IPS DF 6.9 (cell line): ENCODE measurements at regions not wholly inside any gene's neighbourhood (a gene's known extent, or its start where the extent isn't known, plus 50 kb on each side); places are given as distances from the start of the nearest gene placed in this dataset.

ENCODE experiments used
- DNase-seq: peaks from one replicate; pipeline ENCODE4 v3.0.0-alpha.2; 2013; ENCODE audit warnings: low read depth, low spot score
- H3K27ac ChIP-seq: one replicate; pipeline ENCODE4 v1.5.1; 2013; ENCODE audit warnings: low read length, control low read depth
- H3K27me3 ChIP-seq: 2 replicates; pipeline ENCODE4 v1.6.1; 2013; ENCODE audit warnings: mild to moderate bottlenecking, low read length; ENCODE audit not compliant: control insufficient read depth, insufficient read depth
- H3K36me3 ChIP-seq: 2 replicates; pipeline ENCODE4 v1.6.1; 2013; ENCODE audit warnings: low read length; ENCODE audit not compliant: control insufficient read depth, insufficient read depth
- H3K4me1 ChIP-seq: 2 replicates; pipeline ENCODE4 v1.6.1; 2013; ENCODE audit warnings: low read length; ENCODE audit not compliant: control insufficient read depth, insufficient read depth
- H3K4me3 ChIP-seq: 2 replicates; pipeline ENCODE4 v1.5.1; 2013; ENCODE audit warnings: mild to moderate bottlenecking, low read length
- H3K9me3 ChIP-seq: 2 replicates; pipeline ENCODE4 v1.6.1; 2013; ENCODE audit warnings: low read length, inconsistent platforms; ENCODE audit not compliant: control insufficient read depth, insufficient read depth
- WGBS: extraction: QIAGEN DNeasy Blood & Tissue Kit; methylation state at CpG from one replicate; pipeline ENCODE4 v1.1.7; 2013; ENCODE audit warnings: mixed read lengths, missing lambda C conversion rate; ENCODE audit not compliant: insufficient read length, insufficient coverage; 5-methylcytosine and 5-hydroxymethylcytosine counted together

- WGBS = no CpG with 5 or more reads among the region's 10 CpGs
- Histone ChIP-seq H3K9me3 (peaks cover 38% of the 10 kb centered on the region), H3K4me3 (no peak overlapping the region), H3K27me3 (no peaks in the 10 kb centered on the region; the same call in 1 of the 2 replicates), H3K4me1 (no peaks in the 10 kb centered on the region), H3K27ac (no peak overlapping the region), H3K36me3 (no peaks in the 10 kb centered on the region; the same call in 1 of the 2 replicates)
- DNase-seq = no peak
Observed at GRCh38 chr22:48275412-48275811, 1513.0 kb downstream of the TBC1D22A start.

- H3K27me3 ChIP-seq = no peaks in the 10 kb centered on the region; the same call in 1 of the 2 replicates
- DNase-seq = no peak
- peaks cover 39% of the 10 kb centered on the region for H3K9me3 ChIP-seq
- no peak overlapping the region for H3K27ac ChIP-seq
- no peak overlapping the region for H3K4me3 ChIP-seq
- WGBS = no CpG with 5 or more reads among the region's 6 CpGs
- H3K36me3 ChIP-seq = no peaks in the 10 kb centered on the region; the same call in 1 of the 2 replicates
- H3K4me1 ChIP-seq = no peaks in the 10 kb centered on the region; the same call in 1 of the 2 replicates
Observed at GRCh38 chr22:48270731-48271130, 1508.3 kb downstream of the TBC1D22A start.

- peaks cover 31% of the 10 kb centered on the region for H3K9me3 ChIP-seq
- over 99% methylated on average over 4 of the region's 24 CpGs for WGBS
- DNase-seq = no peak
- no peaks in the 10 kb centered on the region; the same call in 1 of the 2 replicates for H3K27me3 ChIP-seq
- no peak overlapping the region for H3K27ac ChIP-seq
- no peak overlapping the region for H3K4me3 ChIP-seq
- no peaks in the 10 kb centered on the region; the same call in 1 of the 2 replicates for H3K4me1 ChIP-seq
- no peaks in the 10 kb centered on the region; the same call in 1 of the 2 replicates for H3K36me3 ChIP-seq
Observed at GRCh38 chr22:48268771-48269552, 1506.5 kb downstream of the TBC1D22A start.

GRCh38 chr22:48268293-48268692, 1505.8 kb downstream of the TBC1D22A start:
- H3K4me1 ChIP-seq = no peaks in the 10 kb centered on the region; the same call in 1 of the 2 replicates
- H3K36me3 ChIP-seq = no peaks in the 10 kb centered on the region; the same call in 1 of the 2 replicates
- no peak overlapping the region for H3K4me3 ChIP-seq
- DNase-seq = no peak
- WGBS = no CpG with 5 or more reads among the region's 11 CpGs
- no peaks in the 10 kb centered on the region; the same call in 1 of the 2 replicates for H3K27me3 ChIP-seq
- peaks cover 33% of the 10 kb centered on the region for H3K9me3 ChIP-seq
- H3K27ac ChIP-seq = no peak overlapping the region

- H3K36me3 ChIP-seq = no peaks in the 10 kb centered on the region; the same call in 1 of the 2 replicates
- H3K27me3 ChIP-seq = no peaks in the 10 kb centered on the region; the same call in 1 of the 2 replicates
- WGBS = no CpG with 5 or more reads among the region's 10 CpGs
- DNase-seq = no peak
- no peaks in the 10 kb centered on the region; the same call in 1 of the 2 replicates for H3K4me1 ChIP-seq
- H3K27ac ChIP-seq = no peak overlapping the region
- peaks cover 32% of the 10 kb centered on the region for H3K9me3 ChIP-seq
- no peak overlapping the region for H3K4me3 ChIP-seq
Observed at GRCh38 chr22:48267681-48268080, 1505.2 kb downstream of the TBC1D22A start.

- WGBS = no CpG with 5 or more reads among the region's 34 CpGs
- DNase-seq = no peak
Observed at GRCh38 chr22:48265000-48265625, 1502.7 kb downstream of the TBC1D22A start.

GRCh38 chr22:48264586-48264985, 1502.1 kb downstream of the TBC1D22A start:
- Histone ChIP-seq H3K27me3 (no peaks in the 10 kb centered on the region), H3K36me3 (no peaks in the 10 kb centered on the region; the same call in 1 of the 2 replicates), H3K9me3 (peaks cover 37% of the 10 kb centered on the region), H3K4me3 (no peak overlapping the region), H3K4me1 (no peaks in the 10 kb centered on the region; the same call in 1 of the 2 replicates), H3K27ac (no peak overlapping the region)
- WGBS = no CpG with 5 or more reads among the region's 14 CpGs
- no peak for DNase-seq

More at GRCh38 chr22:48265000-48265625, 1502.7 kb downstream of the TBC1D22A start:
- Histone ChIP-seq H3K36me3 (no peaks in the 10 kb centered on the region; the same call in 1 of the 2 replicates), H3K4me1 (no peaks in the 10 kb centered on the region; the same call in 1 of the 2 replicates), H3K27ac (no peak overlapping the region), H3K27me3 (no peaks in the 10 kb centered on the region), H3K9me3 (peaks cover 37% of the 10 kb centered on the region), H3K4me3 (no peak overlapping the region)

- no peak for DNase-seq
- H3K27me3 ChIP-seq = no peaks in the 10 kb centered on the region
- H3K4me3 ChIP-seq = no peak overlapping the region
- WGBS = no CpG with 5 or more reads among the region's 11 CpGs
- no peaks in the 10 kb centered on the region; the same call in 1 of the 2 replicates for H3K36me3 ChIP-seq
- H3K4me1 ChIP-seq = no peaks in the 10 kb centered on the region; the same call in 1 of the 2 replicates
- no peak overlapping the region for H3K27ac ChIP-seq
- H3K9me3 ChIP-seq = peaks cover 34% of the 10 kb centered on the region
Observed at GRCh38 chr22:48263791-48264351, 1501.4 kb downstream of the TBC1D22A start.

- no peak for DNase-seq
- Histone ChIP-seq H3K4me1 (no peaks in the 10 kb centered on the region; the same call in 1 of the 2 replicates), H3K4me3 (no peak overlapping the region), H3K36me3 (no peaks in the 10 kb centered on the region; the same call in 1 of the 2 replicates), H3K27me3 (no peaks in the 10 kb centered on the region), H3K9me3 (peaks cover 33% of the 10 kb centered on the region), H3K27ac (no peak overlapping the region)
- no CpG with 5 or more reads among the region's 7 CpGs for WGBS
Observed at GRCh38 chr22:48263431-48263765, 1500.9 kb downstream of the TBC1D22A start.
